GM12872 (cell line): ENCODE measurements at regions not wholly inside any gene's neighbourhood (a gene's known extent, or its start where the extent isn't known, plus 50 kb on each side); places are given as distances from the start of the nearest gene placed in this dataset.

Source experiments
- CTCF ChIP-seq: IDR thresholded peaks from 3 replicates; pipeline ENCODE4 v1.5.1; 2011; ENCODE audit warnings: low read depth, mild to moderate bottlenecking, low read length, moderate library complexity; ENCODE audit not compliant: insufficient read depth

DNA sequence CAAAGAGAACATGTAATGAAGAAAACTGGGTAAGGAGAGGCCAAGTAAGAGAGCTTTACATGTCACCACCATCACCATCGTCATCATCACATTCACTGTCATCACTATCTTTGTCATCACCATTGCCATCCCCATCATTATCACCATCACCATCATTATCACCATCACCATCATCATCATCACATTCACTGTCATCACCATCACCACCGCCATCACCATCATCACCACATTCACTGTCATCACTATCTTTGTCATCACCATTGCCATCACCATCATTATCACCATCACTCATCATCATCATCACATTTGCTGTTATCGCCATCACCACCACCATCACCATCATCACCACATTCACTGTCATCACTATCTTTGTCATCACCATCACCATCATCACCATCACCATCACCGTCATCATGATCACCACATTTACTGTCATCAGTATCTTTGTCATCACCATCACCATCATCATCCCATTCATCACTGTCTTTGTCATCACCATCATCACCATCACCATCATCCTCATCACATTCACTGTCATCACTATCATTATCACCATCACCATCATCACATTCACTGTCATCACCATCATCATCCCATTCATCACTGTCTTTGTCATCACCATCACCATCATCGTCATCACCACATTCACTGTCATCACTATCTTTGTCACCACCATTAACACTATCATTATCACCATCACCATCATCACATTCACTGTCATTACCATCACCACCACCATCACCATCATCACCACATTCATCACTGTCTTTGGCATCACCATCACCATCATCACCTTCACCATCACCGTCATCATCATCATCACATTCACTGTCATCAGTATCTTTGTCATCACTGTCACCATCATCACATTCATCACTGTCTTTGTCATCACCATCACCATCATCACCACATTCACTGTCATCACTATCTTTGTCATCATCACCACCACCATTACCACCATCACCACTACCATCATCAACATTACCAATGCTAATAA, 172.3 kb downstream of the ERMARD start:
- TF ChIP-seq CTCF, result no peak

DNA sequence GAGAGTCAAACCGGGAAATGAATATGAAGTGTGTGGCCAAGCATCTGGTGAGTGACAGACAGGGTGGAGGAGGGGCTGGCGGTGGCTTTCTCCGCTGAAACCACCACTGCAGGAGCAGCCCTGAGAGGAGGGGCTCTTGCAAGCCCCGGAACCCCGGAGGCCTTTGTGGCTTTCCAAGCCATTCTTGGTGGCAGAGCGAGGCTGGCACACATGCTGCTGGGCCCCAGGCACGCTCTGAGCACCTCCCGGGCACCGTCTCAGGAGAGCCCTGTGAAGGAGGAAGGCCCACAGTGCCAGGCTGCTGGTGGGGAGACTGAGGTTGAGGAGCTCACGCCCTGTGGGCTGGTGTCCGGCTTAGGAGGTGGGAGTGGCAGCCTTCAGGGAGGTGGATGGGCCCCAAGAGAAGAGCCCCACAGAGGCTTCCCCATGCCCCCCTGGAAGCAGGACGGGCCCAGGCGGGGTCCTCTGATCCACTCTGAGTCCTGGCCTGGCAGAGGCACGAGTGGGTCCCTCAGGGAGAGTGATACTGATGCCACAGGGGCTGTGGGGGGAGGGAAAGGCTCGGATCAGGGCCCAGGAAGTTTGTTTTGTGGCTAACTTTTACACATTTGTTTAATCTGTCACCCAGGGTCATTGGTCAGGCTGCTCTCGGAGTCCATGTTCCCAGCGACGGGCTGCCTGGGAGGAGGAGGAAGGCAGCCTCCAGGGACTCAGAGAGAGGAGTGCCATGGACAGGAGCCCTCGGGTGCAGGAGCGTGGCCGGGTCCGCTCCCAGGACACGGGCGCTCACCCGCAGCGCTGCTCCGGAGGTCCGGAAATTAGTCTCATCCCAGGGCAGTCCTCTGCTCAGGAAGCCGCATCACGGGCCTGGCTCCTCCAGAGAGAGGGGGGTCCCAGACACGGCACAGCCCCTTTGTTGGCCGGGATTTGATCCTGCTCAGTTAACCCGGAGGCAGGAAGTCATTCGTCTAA, 170.7 kb downstream of the ERMARD start:
- no peak for TF ChIP-seq CTCF

DNA sequence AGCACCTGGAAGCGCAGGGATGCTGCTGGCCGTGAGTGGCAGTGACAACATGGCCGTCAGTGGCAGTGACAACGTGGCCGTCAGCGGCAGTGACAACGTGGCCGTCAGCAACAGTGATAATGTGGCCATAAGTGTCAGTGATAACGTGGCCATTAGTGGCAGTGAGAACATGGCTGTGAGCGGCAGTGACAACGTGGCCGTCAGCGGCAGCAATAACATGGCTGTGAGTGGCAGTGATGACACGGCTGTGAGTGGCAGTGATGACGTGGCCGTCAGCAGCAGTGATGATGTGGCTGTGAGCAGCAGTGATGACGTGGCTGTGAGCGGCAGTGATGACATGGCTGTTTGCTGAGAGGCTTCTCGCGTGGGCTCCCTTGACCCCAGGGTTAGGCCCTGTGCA, 169.8 kb downstream of the ERMARD start:
- TF ChIP-seq CTCF, result no peak

DNA sequence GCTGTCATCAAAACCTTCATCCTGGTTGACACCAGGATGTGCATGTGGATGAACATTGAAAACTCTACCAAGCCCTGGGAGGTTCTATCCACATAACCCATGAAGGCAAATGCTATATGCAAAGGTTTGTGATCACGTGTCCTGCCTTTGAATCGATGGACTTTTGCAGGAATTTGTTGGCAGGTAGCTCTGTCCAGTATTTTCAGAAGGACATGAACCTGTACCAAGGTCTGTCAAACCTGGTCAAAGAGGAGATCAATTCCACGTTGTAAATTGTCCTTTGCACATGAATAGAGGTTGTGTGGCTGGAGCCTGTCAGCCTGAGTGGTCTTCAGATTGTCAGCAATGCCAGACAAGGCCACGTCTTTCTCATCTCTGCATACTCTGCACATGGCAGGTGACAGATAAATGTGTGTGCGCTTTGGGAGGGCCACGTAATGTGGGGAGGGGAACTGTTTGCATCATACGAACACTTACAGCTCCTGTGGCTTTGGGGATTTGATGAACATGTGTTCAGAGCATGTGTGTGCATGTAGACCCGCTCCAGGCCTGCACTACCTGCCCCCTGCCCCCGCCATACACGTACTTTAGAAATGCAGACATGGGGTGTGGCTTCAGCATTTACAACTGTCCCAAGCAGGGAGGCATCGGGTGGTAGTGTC, 169.1 kb downstream of the ERMARD start:
- TF ChIP-seq CTCF, result no peak

GRCh38 chr6:169918954-169919549, 167.6 kb downstream of the ERMARD start:
- TF ChIP-seq CTCF, result no peak

DNA sequence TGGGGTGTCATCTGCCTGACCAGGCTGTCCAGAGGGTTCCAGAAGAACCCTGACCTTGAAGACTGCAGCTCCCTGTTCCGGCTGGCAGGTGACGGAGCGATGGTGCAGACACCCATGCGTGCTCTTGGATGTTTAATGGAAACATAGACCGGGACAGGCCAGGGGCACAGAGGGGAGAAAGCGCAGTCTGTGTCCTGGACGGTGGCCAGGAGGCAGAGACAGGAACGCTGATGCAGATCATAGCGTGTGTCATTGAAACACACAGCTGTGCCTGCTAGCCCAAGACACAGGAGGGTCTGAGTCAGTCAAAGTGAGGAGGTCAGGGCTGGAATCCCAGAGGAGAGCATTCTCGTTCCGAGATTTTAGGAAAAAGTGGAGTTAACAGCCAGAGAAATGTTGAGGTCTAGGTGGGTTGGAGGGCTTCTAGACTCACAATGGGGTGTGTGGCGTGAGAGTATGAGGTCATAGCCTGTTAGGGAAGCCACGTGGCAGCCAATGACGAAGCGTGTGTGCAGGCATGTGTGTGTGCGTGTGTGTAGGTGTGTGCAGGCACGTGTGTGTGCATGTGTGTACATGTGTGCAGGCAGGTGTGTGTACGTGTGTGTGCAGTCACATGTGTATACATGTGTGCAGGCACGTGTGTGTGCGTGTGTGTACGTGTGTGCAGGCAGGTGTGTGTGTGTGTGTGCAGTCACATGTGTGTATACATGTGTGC, 167.0 kb downstream of the ERMARD start:
- no peak for TF ChIP-seq CTCF
